SJSA1 (cell line): ENCODE measurements at regions not wholly inside any gene's neighbourhood (a gene's known extent, or its start where the extent isn't known, plus 50 kb on each side); places are given as distances from the start of the nearest gene placed in this dataset.
"Not testable (repeated sequence)": the region's sequence is repeated elsewhere in the genome, so short reads cannot be mapped to it uniquely, and the experiment has no call there.

Experiments used
- DNase-seq, 2 experiments: peaks; one replicate each; pipeline ENCODE4 v3.0.0-alpha.2; 2015 to 2020; ENCODE audit warnings: low spot score in 2 of 2, low read depth in 1 of 2
- H3K27ac ChIP-seq: fragments of 250-450 bp; sonication (Bioruptor Pico); 2 replicates; pipeline ENCODE4 v1.5.1; 2020; ENCODE audit warnings: mild to moderate bottlenecking, moderate library complexity
- H3K27me3 ChIP-seq: fragments of 250-450 bp; sonication (Bioruptor Pico); replicated peaks from 2 replicates; pipeline ENCODE4 v1.5.1; 2020; ENCODE audit warnings: mild to moderate bottlenecking, moderate library complexity
- H3K36me3 ChIP-seq: fragments of 250-450 bp; sonication (Bioruptor Pico); 2 replicates; pipeline ENCODE4 v1.5.1; 2020; ENCODE audit warnings: mild to moderate bottlenecking
- H3K4me1 ChIP-seq: fragments of 250-450 bp; sonication (Bioruptor Pico); replicated peaks from 2 replicates; pipeline ENCODE4 v1.6.1; 2021; ENCODE audit warnings: mild to moderate bottlenecking
- H3K4me3 ChIP-seq: fragments of 250-450 bp; sonication (Bioruptor Pico); 2 replicates; pipeline ENCODE4 v1.5.1; 2020; ENCODE audit warnings: mild to moderate bottlenecking
- H3K9me3 ChIP-seq: fragments of 250-450 bp; sonication (Bioruptor Pico); replicated peaks from 2 replicates; pipeline ENCODE4 v1.5.1; 2020; ENCODE audit warnings: mild to moderate bottlenecking

GRCh38 chr17:71511266-71511995 is 609.4 kb upstream of the SOX9 start:
- no peak for DNase-seq
- H3K4me3 ChIP-seq: no peak overlapping the region

GRCh38 chr17:71513725-71514124 is 607.1 kb upstream of the SOX9 start:
- DNase-seq, H3K36me3 ChIP-seq, H3K27me3 ChIP-seq, H3K27ac ChIP-seq, H3K4me1 ChIP-seq, H3K9me3 ChIP-seq, H3K4me3 ChIP-seq: not testable (repeated sequence)

More at GRCh38 chr17:71511266-71511995, 609.4 kb upstream of the SOX9 start:
- no peaks in the 10 kb centered on the region for H3K4me1 ChIP-seq
- no peaks in the 10 kb centered on the region; the same call in 1 of the 2 replicates for H3K27me3 ChIP-seq
- no peaks in the 10 kb centered on the region; the same call in 1 of the 2 replicates for H3K9me3 ChIP-seq
- H3K36me3 ChIP-seq: no peaks in the 10 kb centered on the region
- H3K27ac ChIP-seq: no peak overlapping the region

- Histone ChIP-seq H3K4me1 (no peaks in the 10 kb centered on the region), H3K4me3 (no peak overlapping the region), H3K9me3 (no peaks in the 10 kb centered on the region), H3K27ac (no peak overlapping the region), H3K36me3 (no peaks in the 10 kb centered on the region), H3K27me3 (no peaks in the 10 kb centered on the region; the same call in 1 of the 2 replicates)
- no peak for DNase-seq
Observed at GRCh38 chr17:71516149-71516548, 604.7 kb upstream of the SOX9 start.

- Histone ChIP-seq H3K4me3 (no peak overlapping the region), H3K4me1 (peaks cover 14% of the 10 kb centered on the region), H3K36me3 (no peaks in the 10 kb centered on the region), H3K9me3 (no peaks in the 10 kb centered on the region; the same call in 1 of the 2 replicates), H3K27ac (no peak overlapping the region), H3K27me3 (no peaks in the 10 kb centered on the region; the same call in 1 of the 2 replicates)
- no peak for DNase-seq
Observed at GRCh38 chr17:71519285-71519684, 601.5 kb upstream of the SOX9 start.

- Histone ChIP-seq H3K4me1 (peaks cover 14% of the 10 kb centered on the region), H3K36me3 (no peaks in the 10 kb centered on the region), H3K9me3 (no peaks in the 10 kb centered on the region; the same call in 1 of the 2 replicates), H3K27ac (no peak overlapping the region), H3K27me3 (no peaks in the 10 kb centered on the region), H3K4me3 (no peak overlapping the region)
- no peak for DNase-seq
Observed at GRCh38 chr17:71521724-71522123, 599.1 kb upstream of the SOX9 start.

GRCh38 chr17:71522383-71522782 is 598.4 kb upstream of the SOX9 start:
- Histone ChIP-seq H3K9me3 (no peaks in the 10 kb centered on the region; the same call in 1 of the 2 replicates), H3K4me3 (no peak overlapping the region), H3K27me3 (no peaks in the 10 kb centered on the region), H3K27ac (0 out of 2 replicates have a peak overlapping the region, but pooled peaks have one; percentile 8), H3K4me1 (peaks cover 19% of the 10 kb centered on the region), H3K36me3 (no peaks in the 10 kb centered on the region)
- peak in 1 of 2 experiments; percentile 68 for DNase-seq

- no peaks in the 10 kb centered on the region for H3K27me3 ChIP-seq
- no peaks in the 10 kb centered on the region for H3K36me3 ChIP-seq
- H3K4me1 ChIP-seq: peaks cover 10% of the 10 kb centered on the region
- no peak overlapping the region for H3K4me3 ChIP-seq
- no peak overlapping the region for H3K27ac ChIP-seq
- H3K9me3 ChIP-seq: no peaks in the 10 kb centered on the region; the same call in 1 of the 2 replicates
- peak in 1 of 2 experiments; percentile 52 for DNase-seq
Observed at GRCh38 chr17:71527311-71527710, 593.5 kb upstream of the SOX9 start.

- H3K36me3 ChIP-seq: no peaks in the 10 kb centered on the region
- H3K4me1 ChIP-seq: peaks cover 5% of the 10 kb centered on the region
- no peak overlapping the region for H3K27ac ChIP-seq
- no peaks in the 10 kb centered on the region for H3K9me3 ChIP-seq
- no peak overlapping the region for H3K4me3 ChIP-seq
- no peak for DNase-seq
- H3K27me3 ChIP-seq: no peaks in the 10 kb centered on the region
Observed at GRCh38 chr17:71528210-71528609, 592.6 kb upstream of the SOX9 start.

- Histone ChIP-seq H3K4me1 (peaks cover 8% of the 10 kb centered on the region), H3K4me3 (no peak overlapping the region), H3K27me3 (no peaks in the 10 kb centered on the region), H3K36me3 (no peaks in the 10 kb centered on the region), H3K9me3 (no peaks in the 10 kb centered on the region), H3K27ac (no peak overlapping the region)
- no peak for DNase-seq
Observed at GRCh38 chr17:71530248-71530647, 590.6 kb upstream of the SOX9 start.

GRCh38 chr17:71535321-71535720 is 585.5 kb upstream of the SOX9 start:
- H3K36me3 ChIP-seq: no peaks in the 10 kb centered on the region
- H3K4me1 ChIP-seq: 0 out of 2 replicates have a peak, but pooled peaks cover 11% of the 10 kb centered on the region
- no peaks in the 10 kb centered on the region for H3K27me3 ChIP-seq
- no peak for DNase-seq
- no peak overlapping the region for H3K4me3 ChIP-seq
- H3K9me3 ChIP-seq: no peaks in the 10 kb centered on the region
- H3K27ac ChIP-seq: no peak overlapping the region

- Histone ChIP-seq H3K9me3 (no peaks in the 10 kb centered on the region; the same call in 1 of the 2 replicates), H3K36me3 (no peaks in the 10 kb centered on the region), H3K27ac (no peak overlapping the region), H3K27me3 (no peaks in the 10 kb centered on the region), H3K4me3 (no peak overlapping the region), H3K4me1 (peaks cover 16% of the 10 kb centered on the region)
- no peak for DNase-seq
Observed at GRCh38 chr17:71546419-71546818, 574.4 kb upstream of the SOX9 start.

GRCh38 chr17:71547904-71548303 is 572.9 kb upstream of the SOX9 start:
- no peaks in the 10 kb centered on the region for H3K36me3 ChIP-seq
- no peaks in the 10 kb centered on the region for H3K27me3 ChIP-seq
- no peaks in the 10 kb centered on the region; the same call in 1 of the 2 replicates for H3K9me3 ChIP-seq
- H3K4me3 ChIP-seq: no peak overlapping the region
- no peak for DNase-seq
- peaks cover 16% of the 10 kb centered on the region for H3K4me1 ChIP-seq
- peak overlapping the region; percentile 80 for H3K27ac ChIP-seq

- no peaks in the 10 kb centered on the region for H3K36me3 ChIP-seq
- no peaks in the 10 kb centered on the region; the same call in 1 of the 2 replicates for H3K9me3 ChIP-seq
- DNase-seq: peak in 1 of 2 experiments; percentile 60
- no peaks in the 10 kb centered on the region for H3K27me3 ChIP-seq
- H3K27ac ChIP-seq: peak overlapping the region; percentile 80
- H3K4me1 ChIP-seq: peaks cover 16% of the 10 kb centered on the region
- H3K4me3 ChIP-seq: no peak overlapping the region
Observed at GRCh38 chr17:71548540-71549190, 572.2 kb upstream of the SOX9 start.

- no peaks in the 10 kb centered on the region; the same call in 1 of the 2 replicates for H3K9me3 ChIP-seq
- H3K27me3 ChIP-seq: no peaks in the 10 kb centered on the region
- no peak overlapping the region for H3K4me3 ChIP-seq
- no peak overlapping the region for H3K27ac ChIP-seq
- H3K4me1 ChIP-seq: peaks cover 16% of the 10 kb centered on the region
- no peak for DNase-seq
- H3K36me3 ChIP-seq: no peaks in the 10 kb centered on the region
Observed at GRCh38 chr17:71550675-71551074, 570.1 kb upstream of the SOX9 start.
